Stimulated activated CD8-positive, alpha-beta memory T cell treated with anti-CD3 and anti-CD28 coated beads, Interleukin-12 subunit alpha, Interleukin-12 subunit beta, amount 100 ng/mL, for 24 hours (primary cell): ENCODE measurements at regions not wholly inside any gene's neighbourhood (a gene's known extent, or its start where the extent isn't known, plus 50 kb on each side); places are given as distances from the start of the nearest gene placed in this dataset.

Experiments
- DNase-seq: peaks from one replicate; pipeline ENCODE4 v3.0.0-alpha.2; 2020; ENCODE audit errors: extremely low read depth

- DNase-seq = no peak
These were observed 52.0 kb upstream of the OSBPL8 start for GRCh38 chr12:76611533-76611932.

DNA sequence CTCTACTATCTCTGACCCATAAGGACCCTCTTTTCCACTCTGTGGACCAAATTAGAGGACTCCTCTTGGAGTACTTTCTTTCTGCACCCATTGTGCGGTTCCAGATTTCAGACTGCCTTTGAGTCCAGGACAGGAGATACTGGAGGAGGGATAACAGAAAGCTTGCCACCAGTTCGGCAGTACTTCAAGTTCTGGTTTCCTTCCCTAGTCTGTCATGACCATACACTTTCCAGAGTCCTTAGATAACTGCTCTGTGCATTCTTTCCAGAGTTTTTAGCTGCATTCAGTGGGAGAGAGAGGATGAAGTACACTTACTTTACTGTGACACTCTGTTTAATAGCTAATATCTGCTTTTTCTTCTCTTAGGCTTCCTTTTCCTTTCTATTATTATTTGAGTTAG, 54.8 kb upstream of the OSBPL8 start:
- DNase-seq = no peak

DNA sequence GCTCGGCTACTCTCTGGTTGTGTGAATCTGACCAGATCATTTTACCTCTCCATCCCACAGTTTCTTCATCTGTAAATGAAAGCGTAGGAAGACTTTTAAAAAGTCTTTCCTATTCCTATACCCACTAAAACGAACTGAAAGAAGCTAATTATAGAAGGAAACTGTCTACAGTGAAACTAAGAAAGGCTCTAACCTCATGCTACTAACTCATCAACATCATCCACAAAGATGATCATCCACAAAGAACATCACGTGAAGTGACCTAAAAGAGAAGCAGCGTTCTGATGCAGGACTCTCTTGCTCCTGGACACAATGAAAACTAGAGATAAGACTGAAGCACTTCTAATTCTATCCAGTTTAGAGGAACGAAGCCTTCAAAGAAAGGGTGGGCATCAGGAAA, 58.5 kb upstream of the OSBPL8 start:
- no peak for DNase-seq

DNA sequence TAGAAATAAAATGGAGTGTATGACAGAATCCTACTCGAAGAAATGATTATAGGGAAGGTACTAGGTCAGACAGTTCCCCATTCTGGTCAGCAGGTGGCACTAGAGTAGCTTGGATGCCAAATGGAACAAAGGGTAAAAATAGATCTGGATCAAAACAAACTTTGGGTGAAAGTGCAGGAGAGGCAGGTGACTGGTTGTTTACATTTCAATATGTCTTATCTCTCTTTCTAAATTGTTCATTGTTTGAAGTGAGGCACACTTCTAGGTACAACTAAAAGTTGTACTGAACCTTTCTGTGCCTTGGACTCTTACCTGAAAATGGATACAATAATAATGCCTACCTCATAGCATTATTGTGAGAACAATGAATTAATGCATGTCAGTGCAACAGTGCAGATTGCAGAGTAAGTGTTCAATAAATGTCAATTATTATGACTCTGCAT, 62.0 kb upstream of the OSBPL8 start:
- DNase-seq = peak; percentile 7

- no peak for DNase-seq
These were observed 62.8 kb upstream of the OSBPL8 start for GRCh38 chr12:76622351-76622750.

- DNase-seq = no peak
These were observed 63.3 kb upstream of the OSBPL8 start for GRCh38 chr12:76622915-76623314.

DNA sequence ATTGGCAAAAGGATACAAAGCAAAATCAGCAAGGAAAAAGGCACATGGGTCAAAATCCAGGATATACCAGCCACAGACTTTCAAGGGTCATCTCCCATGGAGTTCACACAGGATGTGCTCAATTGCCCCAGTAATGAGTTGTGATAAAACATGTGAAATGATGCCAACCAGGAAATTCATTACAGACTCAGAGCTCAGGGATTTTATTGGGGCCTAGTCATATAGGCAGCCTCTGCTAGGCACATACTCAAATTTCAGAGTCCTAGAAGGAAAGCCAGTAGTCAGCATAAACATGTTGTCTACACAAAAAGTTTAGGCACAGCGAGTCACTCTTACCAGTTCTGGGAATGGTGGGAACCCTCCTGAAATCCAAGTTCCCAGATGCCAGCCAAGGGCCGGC, 64.4 kb upstream of the OSBPL8 start:
- no peak for DNase-seq

- no peak for DNase-seq
These were observed 68.0 kb upstream of the OSBPL8 start for GRCh38 chr12:76627346-76628135.

DNA sequence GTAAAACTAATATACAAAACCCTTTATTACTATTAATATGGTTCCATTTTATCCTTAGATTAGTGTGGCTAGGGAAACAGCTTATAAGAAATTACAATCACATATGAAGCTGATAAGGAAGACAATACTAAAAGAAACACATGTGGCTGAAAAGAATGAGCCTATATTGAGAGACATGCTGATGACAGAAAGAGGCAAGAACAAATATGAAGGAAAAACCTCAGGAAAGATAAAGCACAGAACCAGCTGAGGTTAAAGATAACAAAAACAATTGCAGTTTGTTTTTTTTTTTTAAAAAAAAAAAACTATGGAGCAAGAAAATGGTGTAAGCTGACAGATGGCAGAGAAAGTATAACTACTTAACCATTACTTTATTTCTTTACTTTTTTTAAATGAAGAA, 69.2 kb upstream of the OSBPL8 start:
- no peak for DNase-seq

DNA sequence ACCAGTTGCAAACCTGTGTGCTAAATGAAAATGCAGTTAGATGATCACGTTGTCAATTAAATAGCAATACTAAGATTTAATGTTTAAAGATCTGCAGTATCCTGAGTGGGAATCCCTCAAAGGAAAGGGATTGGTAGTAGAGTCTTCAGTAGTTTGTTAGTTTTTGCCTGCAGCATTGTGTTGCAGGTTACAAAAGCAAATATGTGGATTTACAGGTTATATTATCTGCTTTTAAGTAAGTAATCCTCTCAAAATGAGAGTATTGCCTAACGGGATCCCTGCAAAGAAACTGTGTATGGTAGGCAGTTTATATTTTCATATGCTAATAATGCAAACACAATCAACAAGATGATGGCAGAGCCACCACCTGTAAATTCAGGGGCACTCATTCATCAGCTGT, 72.2 kb upstream of the OSBPL8 start:
- DNase-seq = no peak

DNA sequence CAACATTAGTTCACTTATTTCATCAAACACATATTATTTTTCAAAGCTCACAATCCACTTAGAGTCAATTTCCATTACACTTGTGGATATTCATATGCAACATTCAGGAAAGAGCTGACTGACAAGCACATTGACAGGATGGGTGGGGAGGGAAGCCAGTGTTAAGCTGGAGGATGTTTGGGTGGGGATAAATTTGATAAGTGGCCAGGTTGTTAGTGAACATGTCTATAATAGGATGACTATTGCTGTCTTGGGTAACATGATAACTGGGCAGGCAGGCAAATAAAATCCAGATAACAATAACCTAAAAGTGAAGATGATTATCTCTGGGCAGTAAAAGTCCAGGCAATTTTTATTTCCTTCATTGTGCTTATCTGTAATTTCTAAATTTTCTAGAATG, 73.8 kb upstream of the OSBPL8 start:
- DNase-seq = no peak

GRCh38 chr12:76634133-76634532, 74.6 kb upstream of the OSBPL8 start:
- DNase-seq = no peak

GRCh38 chr12:76636121-76636692, 76.6 kb upstream of the OSBPL8 start:
- no peak for DNase-seq

DNA sequence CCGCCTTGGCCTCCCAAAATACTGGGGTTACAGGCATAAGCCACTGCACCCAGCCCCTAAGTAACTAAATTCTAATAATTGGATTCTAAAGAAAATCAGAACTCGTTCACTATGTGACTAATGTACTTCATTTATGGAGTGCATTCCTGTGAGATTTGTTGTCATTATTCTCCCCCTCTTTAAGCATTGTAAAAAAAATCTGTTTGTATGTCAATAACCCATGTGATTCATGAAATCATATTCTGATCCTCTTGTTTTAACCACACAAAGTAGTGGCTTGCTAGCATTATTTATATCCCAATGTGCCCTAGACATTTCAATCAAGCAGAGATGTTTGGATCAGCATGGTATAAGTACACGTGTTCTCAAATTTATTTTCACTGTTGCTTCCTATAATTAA, 78.2 kb upstream of the OSBPL8 start:
- DNase-seq = no peak

- DNase-seq = no peak
These were observed 80.1 kb upstream of the OSBPL8 start for GRCh38 chr12:76639646-76640045.

DNA sequence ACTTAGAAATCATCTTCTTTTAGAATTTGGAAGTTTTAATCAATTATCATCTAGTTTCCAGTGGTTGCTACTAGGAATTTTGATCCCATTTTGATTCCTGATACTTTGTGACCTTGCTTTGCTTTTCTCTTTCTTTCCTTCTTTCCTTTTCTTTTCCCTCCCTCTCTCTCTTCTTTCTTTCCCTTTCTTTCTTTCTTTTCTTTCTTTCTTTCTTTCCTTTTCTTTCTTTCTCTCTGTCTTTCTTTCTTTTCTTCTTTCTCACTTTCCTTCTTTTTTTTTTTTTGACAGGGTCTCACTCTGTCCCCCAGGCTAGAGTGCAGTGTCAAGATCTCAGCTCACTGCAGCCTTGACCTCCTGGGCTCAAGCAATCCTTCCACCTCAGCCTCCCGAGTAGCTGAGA, 81.5 kb upstream of the OSBPL8 start:
- DNase-seq = no peak

- DNase-seq = no peak
These were observed 82.4 kb upstream of the OSBPL8 start for GRCh38 chr12:76641961-76642360.

GRCh38 chr12:76643438-76643837, 83.9 kb upstream of the OSBPL8 start:
- no peak for DNase-seq

- no peak for DNase-seq
These were observed 85.4 kb upstream of the OSBPL8 start for GRCh38 chr12:76644950-76645349.

DNA sequence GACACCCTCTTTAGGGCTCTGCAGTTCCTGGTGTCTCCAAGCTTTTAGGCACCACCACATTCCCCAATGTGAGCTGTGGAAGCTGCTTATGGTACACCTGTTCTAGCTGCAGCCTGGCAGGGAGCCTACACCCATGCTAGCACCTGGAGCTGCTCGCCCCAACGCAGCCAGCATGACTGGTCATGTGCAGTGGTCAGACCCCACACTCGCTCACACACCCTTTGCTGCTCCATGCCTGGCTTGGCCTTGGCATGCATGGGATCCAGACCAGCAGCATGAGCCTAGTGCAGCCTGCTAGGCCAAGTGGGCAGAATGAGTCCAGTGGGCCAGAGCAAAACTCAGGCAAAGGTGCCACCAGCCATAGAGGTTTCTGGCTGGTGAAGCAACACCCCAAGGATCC, 86.4 kb upstream of the OSBPL8 start:
- DNase-seq = no peak

DNA sequence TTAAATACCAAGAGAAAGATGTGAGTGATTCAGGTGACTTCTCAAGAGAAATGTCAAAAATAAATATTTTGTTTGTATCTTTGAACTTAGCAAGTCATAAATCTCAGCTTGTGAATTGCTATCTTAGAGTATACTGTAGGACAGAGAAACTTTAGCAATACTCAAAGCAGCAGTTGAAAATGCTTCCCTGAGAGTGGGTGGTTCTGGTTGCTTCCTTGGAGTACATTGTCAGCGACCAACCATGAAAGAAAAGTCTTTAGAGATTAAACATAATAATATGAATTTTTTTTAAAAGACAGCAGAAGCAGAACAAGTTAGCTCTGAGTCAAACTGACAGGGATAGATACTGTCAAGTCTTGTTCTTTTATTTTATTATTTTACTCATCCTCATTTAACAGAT, 86.8 kb upstream of the OSBPL8 start:
- no peak for DNase-seq

GRCh38 chr12:76649099-76649498, 89.5 kb upstream of the OSBPL8 start:
- no peak for DNase-seq

- no peak for DNase-seq
These were observed 92.8 kb upstream of the OSBPL8 start for GRCh38 chr12:76652402-76652801.

GRCh38 chr12:76653342-76653741, 93.8 kb upstream of the OSBPL8 start:
- DNase-seq = no peak
